ENCODE measurements at regions not wholly inside any gene's neighbourhood (a gene's known extent, or its start where the extent isn't known, plus 50 kb on each side); places are given as distances from the start of the nearest gene placed in this dataset.
"Not testable (repeated sequence)": the region's sequence is repeated elsewhere in the genome, so short reads cannot be mapped to it uniquely, and the experiment has no call there.

- DNase-seq (ENCODE audit: low read depth in 1 of 2, low spot score in 1 of 2): no peak
These were observed 51.8 kb upstream of the AGR3 start for GRCh38 chr7:16933296-16934279.

GRCh38 chr7:16934722-16935340 lies 53.0 kb upstream of the AGR3 start:
- no peak for DNase-seq (ENCODE audit: low read depth in 1 of 2, low spot score in 1 of 2)

DNA sequence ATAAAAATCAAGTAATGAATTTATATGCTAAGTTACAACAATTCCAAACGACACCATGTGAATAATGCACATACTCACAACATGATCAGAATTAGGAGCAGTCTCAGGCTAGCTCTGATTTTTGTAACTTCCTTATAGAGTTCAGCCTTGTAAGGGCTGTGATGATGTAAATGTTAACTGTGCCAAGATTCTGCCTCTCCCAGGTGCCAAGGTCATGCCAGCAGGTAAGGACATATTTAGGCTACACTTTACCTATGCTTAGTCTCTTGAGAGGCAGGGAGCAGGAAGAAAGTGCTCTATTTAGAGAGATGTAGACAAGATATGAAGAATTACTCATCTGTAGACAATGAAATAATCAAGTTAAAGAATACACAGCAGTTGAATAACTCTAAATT lies 53.6 kb upstream of the AGR3 start:
- no peak for DNase-seq (ENCODE audit: low read depth in 1 of 2, low spot score in 1 of 2)

GRCh38 chr7:16936626-16937422 lies 55.0 kb upstream of the AGR3 start:
- no peak for DNase-seq (ENCODE audit: low read depth in 1 of 2, low spot score in 1 of 2)

GRCh38 chr7:16939161-16939560 lies 57.4 kb upstream of the AGR3 start:
- DNase-seq (ENCODE audit: low read depth in 1 of 2, low spot score in 1 of 2): no peak

- no peak for DNase-seq (ENCODE audit: low read depth in 1 of 2, low spot score in 1 of 2)
These were observed 59.0 kb upstream of the AGR3 start for GRCh38 chr7:16940776-16941175.

DNA sequence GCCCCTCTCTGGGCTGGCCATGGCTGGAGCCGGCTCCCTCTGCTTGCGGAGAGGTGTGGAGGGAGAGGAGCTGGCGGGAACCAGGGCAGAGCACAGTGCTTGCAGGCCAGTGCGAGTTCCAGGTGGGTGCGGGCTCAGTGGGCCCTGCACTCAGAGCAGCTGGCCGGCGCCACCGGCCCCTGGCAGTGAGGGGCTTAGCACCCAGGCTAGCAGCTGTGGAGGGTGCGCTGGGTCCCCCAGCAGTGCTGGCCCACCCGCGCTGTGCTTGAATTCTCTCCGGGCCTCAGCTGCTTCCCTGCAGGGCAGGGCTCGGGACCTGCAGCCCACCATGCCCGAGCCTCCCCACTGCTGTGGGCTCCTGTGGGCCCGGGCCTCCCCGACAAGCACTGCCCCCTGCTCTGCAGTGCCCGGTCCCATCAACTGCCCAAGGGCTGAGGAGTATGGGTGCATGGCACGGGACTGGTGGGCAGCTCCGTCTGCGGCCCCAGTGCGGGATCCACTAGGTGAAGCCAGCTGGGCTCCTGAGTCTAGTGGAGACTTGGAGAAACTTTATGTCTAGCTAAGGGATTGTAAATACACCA lies 61.2 kb upstream of the AGR3 start:
- DNase-seq (ENCODE audit: low read depth in 1 of 2, low spot score in 1 of 2): no peak

DNA sequence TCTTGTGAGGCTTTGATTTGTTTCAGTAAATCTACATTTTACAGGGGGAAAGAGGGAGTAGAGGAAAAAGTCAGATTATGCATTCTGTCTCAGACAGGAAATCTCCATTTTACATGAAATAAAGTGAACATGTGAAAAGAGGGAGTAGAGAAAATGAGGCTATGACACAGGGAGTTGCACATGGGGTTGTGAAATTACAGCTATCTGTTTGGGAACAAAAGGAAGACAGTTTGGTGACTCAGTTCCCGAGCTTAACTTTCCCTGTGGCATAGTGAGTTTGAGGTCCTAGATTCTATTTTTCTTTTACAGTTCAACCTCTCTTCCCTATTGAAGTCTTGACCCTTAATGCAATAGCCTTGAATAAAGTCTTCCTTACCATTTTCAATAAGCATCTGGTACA lies 63.2 kb upstream of the AGR3 start:
- DNase-seq (ENCODE audit: low read depth in 1 of 2, low spot score in 1 of 2): no peak

DNA sequence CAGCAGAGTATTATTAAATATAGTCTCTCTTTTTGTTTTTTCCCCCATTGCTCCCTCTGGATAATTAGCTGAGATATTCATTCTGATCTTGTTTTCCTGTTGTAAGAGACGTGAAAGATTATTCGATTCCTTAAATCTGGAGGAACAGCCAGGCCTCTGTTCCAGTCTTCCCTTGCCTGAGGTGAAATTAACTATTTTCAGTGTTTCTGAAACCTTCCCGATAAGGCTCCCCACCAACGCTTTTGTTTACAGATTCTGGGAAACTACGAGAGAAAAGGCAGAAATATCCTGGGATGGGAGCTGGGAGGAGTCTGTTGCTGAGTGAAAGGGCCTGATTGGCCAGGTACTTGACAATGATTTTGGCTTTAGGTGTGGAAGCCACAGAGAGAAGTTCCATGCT lies 63.6 kb upstream of the AGR3 start:
- DNase-seq (ENCODE audit: low read depth in 1 of 2, low spot score in 1 of 2): no peak

DNA sequence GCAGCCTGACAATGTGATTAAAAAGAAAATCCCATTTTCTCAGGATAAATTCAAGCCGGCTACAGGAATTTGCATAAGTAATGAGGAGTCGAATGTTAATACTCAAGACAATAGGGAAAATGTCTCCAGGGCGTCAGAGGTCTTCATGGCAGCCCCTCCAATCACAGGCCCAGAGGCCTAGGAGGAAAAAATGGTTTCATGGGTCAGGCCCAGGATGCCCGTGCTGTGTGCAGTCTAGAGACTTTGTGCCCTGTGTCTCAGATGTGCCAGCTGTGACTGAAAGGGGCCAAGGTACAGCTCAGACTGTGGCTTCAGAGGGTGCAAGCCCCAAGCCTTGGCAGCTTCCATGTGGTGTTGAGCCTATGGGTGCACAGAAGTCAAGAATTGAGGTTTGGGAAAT lies 66.3 kb upstream of the AGR3 start:
- not testable (repeated sequence) for DNase-seq (ENCODE audit: low read depth in 1 of 2, low spot score in 1 of 2)

- no peak for DNase-seq (ENCODE audit: low read depth in 1 of 2, low spot score in 1 of 2)
These were observed 69.8 kb upstream of the AGR3 start for GRCh38 chr7:16951483-16952080.

GRCh38 chr7:16954321-16954720 lies 72.5 kb upstream of the AGR3 start:
- DNase-seq (ENCODE audit: low read depth in 1 of 2, low spot score in 1 of 2): no peak

DNA sequence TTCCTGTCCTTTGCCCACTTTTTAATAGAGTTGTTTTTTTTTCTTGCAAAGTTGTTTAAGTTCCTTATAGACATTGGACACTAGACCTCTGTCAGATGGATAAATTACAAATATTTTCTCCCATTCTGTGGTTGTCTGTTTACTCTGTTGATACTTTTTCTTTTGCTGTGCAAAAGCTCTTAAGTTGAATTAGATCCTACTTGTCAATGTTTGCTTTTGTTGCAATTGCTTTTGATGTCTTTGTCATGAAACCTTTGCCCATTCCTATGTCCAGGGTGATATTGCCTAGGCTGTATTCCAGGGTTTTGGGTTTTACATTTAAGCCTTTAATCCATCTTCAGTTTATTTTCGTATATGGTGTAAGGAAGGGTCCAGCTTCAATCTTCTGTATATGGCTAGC lies 76.9 kb upstream of the AGR3 start:
- DNase-seq (ENCODE audit: low read depth in 1 of 2, low spot score in 1 of 2): no peak

DNA sequence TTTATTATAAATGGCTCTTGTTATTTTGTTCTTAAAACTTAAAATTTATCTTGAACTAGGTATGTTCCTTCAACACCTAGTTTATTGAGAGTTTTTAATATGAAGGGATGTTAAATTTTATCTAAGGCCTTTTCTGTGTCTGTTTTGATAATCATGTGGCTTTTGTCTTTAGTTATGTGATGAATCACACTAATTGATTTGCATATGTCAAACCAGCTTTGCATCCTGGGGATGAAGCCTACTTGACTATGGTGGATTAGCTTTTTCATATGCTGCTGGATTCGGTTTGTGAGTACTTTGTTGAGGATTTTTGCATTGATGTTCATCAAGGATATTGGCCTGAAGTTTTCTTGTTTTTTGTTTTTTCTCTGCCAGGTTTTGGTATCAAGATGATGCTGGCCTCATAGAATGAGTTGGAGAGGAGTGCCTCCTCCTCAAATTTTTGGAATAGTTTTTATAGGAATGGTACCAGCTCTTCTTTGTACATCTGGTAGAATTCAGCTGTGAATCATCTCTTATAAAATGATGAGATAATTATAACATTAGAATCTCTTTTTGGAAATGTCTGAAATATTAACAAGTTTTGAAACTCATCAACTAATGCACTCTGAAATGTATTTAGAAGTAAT lies 78.7 kb upstream of the AGR3 start:
- no peak for DNase-seq (ENCODE audit: low read depth in 1 of 2, low spot score in 1 of 2)

DNA sequence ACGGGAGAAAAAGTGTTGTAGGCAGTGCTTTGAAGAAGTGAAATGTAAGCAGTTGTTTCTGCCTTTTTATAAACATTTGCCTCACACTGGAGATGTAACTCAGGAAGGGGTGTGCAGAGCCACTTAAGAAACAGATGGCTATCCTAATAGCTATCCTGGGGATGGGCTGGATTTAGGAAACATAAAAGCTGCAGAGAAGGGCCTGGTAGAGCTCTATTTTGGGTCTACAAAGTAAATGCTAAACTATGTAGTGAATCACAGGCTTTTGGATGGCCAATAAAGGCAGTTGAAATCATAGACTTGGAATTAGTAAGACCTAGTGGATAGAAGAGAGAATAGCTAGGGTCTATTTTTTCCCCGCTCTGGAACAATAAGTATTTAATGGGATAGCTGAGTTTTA lies 79.9 kb upstream of the AGR3 start:
- no peak for DNase-seq (ENCODE audit: low read depth in 1 of 2, low spot score in 1 of 2)

GRCh38 chr7:16963044-16963443 lies 81.3 kb upstream of the AGR3 start:
- DNase-seq (ENCODE audit: low read depth in 1 of 2, low spot score in 1 of 2): no peak

GRCh38 chr7:16965697-16966096 lies 83.9 kb upstream of the AGR3 start:
- DNase-seq (ENCODE audit: low read depth in 1 of 2, low spot score in 1 of 2): not testable (repeated sequence)

DNA sequence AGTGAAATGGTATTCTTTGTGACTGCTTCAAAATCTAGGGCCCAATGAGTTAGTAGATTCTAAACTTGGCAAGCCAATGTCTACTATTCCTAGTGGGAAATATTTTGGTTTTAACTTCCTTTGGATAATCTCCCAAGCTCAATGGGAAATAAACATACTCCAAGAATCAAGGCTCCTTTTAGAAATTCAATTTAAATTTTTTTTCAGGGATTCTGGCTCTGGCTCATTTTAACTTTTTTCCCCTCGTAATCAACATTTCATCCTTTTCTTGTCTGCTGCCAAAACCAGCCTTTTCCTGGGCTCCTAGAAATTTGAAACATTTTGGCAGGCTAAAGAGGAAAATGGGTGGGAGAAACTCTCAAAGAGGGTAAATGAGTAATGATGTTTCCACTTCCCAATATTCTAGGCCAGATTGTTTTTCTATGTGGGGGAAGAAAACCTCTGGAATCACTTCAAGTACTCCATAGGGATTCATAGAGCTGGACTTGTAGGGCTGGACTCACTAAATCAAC lies 85.6 kb upstream of the AGR3 start:
- no peak for DNase-seq (ENCODE audit: low read depth in 1 of 2, low spot score in 1 of 2)

DNA sequence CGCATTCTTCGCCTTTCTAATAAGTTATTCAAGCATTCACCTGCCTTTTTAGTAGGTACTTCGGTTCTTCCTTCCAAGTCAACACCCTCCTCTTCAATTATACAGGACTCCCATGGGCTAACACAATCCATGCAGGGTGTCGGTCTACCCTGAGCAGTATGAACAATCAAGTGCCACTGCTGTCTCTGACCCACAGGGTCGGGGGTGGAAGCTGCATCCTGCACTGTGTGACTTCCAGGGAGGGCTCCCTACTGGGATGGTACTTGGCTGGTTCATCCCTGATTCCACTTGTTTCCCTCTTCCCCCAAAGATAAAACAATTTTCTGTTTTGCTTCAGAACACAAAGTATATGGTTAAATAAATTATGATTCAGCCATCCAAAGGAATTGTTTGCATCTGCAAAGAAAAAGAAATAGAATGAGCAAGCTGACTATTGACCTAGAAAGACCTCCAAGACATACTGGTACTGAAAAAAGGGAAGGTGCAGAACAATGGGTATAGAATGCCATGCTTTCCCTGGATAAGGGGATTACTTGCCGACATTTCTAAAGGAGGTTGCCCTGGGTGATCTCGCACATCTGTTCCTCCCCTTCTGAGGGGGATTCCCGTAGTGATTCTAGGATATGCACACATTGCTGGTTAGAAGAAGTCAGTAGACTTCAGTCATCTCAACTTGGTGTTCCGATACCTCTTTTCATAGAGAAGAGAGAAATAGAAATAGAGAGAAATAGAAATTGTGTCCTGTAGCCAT lies 89.1 kb upstream of the AGR3 start:
- DNase-seq (ENCODE audit: low read depth in 1 of 2, low spot score in 1 of 2): no peak

DNA sequence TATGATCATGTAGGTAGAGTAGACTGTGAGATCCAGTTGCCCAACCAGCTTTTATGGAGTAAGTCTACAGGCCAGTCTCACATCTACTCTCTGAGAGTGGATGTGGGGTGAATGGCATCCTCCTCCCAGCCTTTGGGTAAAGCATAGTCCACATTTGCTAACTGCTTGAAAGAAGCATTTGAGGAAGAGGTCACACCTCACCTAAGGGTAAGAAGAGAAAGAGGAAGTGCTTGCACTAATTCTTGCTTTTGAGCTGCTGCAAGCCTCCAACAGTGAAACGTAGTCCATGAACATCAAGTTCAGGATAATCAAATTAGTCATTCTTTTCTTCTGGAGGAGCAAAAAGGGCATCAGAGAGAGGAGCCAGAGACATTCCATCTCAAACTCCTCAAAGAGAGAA lies 93.9 kb upstream of the AGR3 start:
- DNase-seq (ENCODE audit: low read depth in 1 of 2, low spot score in 1 of 2): no peak

All from stimulated activated CD4-positive, alpha-beta T cell treated with anti-CD3 and anti-CD28 coated beads, Interleukin-15, amount 100 ng/mL, for 1 hour (primary cell).